HG03159 (cell line): ENCODE measurements at regions not wholly inside any gene's neighbourhood (a gene's known extent, or its start where the extent isn't known, plus 50 kb on each side); places are given as distances from the start of the nearest gene placed in this dataset.

ENCODE experiments used
- ATAC-seq: cut with Tn5 transposase; IDR thresholded peaks from one replicate; pipeline ENCODE4 v1.9.1; 2021; ENCODE audit warnings: mild to moderate bottlenecking, moderate library complexity; ENCODE audit not compliant: unreplicated experiment

DNA sequence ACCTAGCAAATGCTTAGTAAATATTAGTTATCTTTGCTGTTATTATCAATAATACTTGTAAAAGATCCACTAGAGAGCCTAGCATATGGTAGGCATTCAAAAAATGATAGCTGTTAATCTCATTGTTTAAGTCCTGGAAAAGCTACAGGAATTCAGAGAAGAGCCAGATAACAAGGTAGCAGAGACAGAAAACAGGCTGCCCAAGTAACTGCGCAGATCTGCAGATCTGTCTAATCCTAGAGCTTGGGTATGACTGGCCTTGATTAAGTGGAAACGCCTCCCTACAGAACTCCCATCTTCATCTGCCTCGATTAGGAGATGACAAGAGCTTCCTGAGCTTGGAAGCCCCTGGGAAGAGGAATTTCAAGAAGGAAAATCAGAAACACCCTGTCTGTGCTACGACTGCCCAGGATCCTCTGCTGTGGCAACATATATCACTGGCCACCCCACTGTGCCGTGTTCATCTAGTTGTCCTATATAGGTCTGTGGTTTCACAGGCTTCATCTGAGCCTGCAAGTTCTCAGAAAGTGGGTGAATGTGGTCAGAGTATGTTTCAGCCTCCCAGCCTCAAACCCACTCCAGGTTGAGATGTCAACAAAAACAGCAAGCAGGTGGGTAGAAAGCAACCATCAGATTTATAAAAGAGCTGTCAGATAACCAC lies 151.5 kb upstream of the PKDCC start:
- ATAC-seq: peak; percentile 78

DNA sequence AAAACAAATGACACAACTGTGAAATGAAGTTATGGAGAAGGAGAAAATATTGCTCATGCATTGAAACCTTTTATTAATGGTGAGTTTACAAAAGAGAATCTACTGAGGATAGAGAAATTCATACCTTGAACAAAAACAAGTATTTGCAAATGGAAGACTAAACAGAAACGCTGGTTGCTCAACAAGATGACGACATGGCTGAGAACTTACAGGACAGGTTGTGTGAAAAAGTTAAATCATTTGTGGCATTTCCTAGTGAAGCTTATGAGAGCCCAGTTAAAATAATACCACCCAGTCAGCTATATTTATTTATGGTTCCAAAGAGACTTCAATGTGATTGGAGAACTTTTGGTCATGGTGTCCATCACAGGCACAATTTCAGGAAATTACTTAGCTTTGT lies 148.6 kb upstream of the PKDCC start:
- ATAC-seq: no peak

- no peak for ATAC-seq
Observed at GRCh38 chr2:41900101-41900577, 147.7 kb upstream of the PKDCC start.

- no peak for ATAC-seq
Observed at GRCh38 chr2:41902897-41903296, 144.9 kb upstream of the PKDCC start.

DNA sequence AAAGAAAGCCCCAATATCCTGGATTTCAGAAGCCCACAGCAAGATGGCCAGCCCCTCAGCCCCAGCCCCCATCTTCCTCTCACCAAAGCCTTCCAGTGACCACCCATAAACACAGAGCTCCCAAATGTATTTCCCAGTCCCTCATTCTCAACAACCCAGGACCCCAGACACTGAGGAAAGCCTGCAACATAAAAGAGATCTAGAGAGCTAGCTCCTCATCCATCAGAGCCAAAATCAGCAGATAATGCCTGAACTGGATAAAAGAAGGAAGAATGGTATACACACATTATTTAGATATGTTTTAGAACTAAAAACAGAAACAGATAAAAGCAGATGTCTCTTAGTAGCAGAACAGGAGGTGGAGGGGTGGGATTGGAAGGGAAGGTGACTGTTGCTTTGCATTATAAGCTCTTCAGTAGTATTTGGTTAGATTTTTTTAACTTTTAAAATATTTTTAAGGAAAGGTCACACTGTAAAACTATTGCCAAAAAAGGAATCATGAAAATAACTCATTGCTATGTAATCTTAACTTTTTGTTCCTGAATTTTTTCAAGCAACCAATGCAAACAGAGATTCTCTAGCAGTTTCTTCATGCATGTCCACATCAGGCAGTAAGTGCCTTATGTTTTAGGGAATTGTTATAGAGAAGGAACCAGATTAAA lies 144.2 kb upstream of the PKDCC start:
- ATAC-seq: no peak

DNA sequence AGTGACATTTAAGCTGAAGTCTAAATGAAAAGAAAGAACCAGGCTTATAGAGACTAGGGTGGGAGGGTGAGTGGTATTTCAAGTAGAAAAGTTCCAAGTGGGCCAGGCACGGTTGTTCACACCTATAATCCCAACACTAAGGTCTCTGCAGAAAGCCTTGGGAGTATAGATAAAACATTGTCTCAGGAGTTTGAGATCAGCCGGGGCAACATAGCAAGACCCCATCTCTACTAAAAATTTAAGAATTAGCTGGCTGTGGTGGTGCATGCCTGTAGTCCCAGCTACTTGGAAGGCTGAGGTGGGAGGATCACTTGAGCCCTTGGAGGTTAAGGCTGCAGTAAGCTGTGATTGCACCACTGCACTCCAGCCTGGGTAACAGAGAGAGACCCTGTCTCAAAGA lies 143.4 kb upstream of the PKDCC start:
- ATAC-seq: no peak

DNA sequence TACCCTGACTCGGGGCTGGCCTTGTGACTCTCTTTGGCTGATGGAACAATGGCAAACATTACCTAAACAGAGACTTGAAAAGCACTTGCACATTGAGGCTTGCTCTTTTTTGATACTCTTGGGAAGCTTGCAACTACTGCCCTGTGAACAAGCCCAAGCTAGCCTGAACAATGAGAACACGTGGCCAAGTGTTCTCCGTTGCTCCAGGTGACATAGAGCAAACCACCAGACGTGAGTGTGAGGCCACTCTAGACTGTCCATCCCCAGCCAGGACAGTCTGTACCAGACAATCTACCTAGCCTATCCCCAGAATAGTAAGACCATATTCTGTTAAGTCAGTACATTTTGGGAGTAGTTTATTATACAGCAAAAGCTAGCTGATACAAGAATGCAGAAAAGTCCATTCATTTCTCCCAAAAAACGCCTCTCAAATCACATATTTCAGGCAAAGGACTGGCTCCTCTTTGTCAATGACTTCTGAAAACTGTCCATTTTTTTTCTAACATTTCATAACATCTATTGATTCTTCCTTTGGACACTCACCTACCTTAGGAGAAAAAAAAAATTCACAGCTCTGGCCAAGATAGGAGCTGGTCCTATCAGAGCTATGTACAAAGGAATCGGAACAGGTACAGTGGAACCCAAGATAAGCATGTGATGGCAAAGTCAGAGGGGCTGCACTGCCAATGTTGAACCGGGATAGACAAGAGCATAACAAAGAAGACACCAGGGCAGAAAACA lies 142.1 kb upstream of the PKDCC start:
- no peak for ATAC-seq

GRCh38 chr2:41906338-41906725 lies 141.5 kb upstream of the PKDCC start:
- no peak for ATAC-seq

DNA sequence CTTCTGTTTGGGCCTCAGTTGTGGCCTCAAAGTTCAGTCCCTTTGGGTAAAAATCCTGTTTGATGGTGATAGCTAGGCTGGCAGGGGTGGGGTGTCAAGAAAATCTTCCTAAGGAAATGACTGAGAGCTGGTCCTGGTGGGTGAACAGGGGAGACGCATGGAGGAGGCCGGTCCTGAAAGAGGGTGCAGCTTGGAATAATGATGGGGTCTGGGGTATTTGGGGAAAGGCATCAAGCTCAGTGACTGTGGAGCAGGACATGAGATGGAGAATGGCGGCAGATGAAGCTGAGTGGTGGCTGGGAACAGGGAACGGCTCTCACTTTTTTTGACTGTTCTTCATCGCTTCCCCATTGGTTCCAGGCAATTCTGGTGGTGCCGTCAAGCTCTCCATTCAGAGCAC lies 140.7 kb upstream of the PKDCC start:
- no peak for ATAC-seq

DNA sequence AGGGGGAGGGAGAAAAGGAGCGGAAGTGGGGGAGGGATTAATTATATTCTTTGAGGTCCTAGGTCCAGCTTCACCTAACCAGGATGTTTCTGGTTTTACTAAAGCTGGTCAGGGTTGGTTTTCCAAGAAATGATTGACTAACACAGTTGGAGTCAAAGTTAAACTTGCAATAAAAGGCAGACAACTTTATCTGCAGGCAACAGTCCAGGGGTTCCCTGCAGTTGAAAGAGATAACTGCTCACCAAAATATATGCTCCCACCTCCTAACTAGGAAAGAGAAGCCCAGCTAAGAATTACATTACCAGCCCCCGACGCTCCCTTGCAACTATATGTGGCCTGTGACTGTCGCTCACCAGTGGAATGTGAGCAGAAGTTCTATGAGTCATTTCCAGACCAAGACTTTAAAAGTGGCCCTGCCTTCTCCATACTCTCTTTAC lies 140.0 kb upstream of the PKDCC start:
- no peak for ATAC-seq

DNA sequence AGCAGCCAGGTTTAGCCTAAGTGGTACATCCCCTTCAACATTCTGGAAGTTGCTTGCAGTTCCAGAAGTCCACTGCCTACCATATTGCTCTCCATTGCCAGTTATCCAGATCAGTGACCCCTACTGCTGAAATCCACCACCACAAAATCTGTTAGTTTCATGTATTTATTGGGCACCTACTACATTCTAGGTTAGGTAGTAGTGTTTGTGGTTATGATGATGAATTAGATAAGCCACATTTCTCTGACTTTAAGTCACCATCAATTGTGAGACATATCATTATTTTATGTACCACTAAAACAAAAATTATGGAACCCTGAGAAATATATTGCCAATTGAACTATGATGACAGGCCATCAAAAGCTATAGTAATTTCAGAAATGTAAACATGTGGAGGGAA lies 139.5 kb upstream of the PKDCC start:
- no peak for ATAC-seq

DNA sequence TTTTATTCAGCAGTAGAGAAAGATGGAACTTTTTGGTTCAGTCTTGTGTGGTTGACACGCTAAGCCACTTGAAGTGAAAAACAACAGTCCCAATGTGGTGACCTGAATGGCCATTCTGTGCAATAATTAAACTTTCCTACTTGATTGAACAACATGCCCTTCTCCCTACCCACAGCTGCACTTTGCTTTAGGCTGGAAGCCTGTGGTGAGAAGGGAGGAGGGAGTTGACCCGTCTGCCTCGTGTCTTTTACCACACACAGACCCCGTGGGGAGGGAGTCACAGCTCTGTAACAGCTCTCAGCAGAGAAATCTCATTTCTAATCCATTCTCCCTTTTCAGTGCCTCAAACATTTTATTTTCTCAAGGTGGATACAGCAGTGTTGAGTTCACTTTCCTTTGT lies 138.2 kb upstream of the PKDCC start:
- no peak for ATAC-seq

DNA sequence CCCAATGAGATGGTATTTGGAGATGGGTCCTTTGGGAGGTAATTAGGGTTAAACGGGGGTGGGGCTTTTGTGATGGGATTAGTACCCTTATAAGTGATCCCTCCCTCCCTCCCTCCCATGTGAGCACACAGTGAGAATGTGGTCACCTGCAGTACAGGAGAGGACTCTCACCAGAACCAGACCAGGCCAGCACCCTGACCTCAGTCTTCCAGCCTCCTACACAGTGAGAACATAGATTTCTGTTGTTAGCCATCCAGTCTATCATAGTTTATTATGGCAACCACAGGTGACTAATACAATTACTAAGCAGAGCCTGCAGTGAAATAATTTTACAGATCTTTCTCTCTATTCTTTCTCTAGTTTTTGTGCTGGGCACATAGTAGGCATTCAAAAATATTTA lies 137.7 kb upstream of the PKDCC start:
- ATAC-seq: peak; percentile 66

- ATAC-seq: no peak
Observed at GRCh38 chr2:41911033-41911432, 136.8 kb upstream of the PKDCC start.

GRCh38 chr2:41912337-41912736 lies 135.5 kb upstream of the PKDCC start:
- no peak for ATAC-seq

- ATAC-seq: no peak
Observed at GRCh38 chr2:41912776-41913175, 135.0 kb upstream of the PKDCC start.

DNA sequence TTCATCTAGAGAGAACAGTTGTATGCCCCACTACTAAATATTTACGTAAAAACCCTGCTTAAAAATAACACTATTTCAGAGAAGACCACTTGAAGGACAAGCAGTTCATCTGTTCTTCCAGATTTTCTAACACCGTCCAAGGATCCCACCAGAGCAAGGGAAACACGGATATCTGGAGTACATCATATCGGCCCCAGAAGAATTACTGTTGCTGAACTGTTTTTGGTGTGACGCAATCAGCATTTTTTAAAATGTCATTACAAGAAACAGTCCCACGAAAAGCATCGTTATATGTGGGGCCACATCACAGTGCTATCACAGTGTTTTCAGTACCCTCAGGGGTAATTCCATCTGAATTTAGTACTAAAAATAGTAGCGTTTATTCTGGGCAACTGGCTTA lies 134.5 kb upstream of the PKDCC start:
- no peak for ATAC-seq

- no peak for ATAC-seq
Observed at GRCh38 chr2:41913921-41914609, 133.8 kb upstream of the PKDCC start.

GRCh38 chr2:41914936-41915335 lies 132.9 kb upstream of the PKDCC start:
- no peak for ATAC-seq

DNA sequence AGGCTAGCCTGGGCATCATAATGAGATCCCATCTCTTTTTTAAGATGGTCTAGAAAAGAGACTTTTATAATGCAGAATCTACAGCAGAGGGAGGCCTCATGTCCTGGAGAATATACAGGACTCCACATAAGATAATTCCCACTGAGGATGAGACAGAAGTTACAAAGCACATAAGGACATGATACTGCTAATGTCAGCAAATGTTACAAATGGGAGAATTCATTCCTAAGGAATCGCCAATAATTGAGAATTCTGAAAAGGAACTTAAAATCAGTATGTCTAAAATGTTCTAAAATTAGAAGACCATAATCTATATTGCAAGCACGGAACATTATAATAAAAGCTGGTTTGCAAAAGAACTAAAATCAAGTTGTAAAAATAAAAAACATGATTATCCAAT lies 131.6 kb upstream of the PKDCC start:
- ATAC-seq: no peak

- ATAC-seq: no peak
Observed at GRCh38 chr2:41917587-41917986, 130.2 kb upstream of the PKDCC start.
